PC-9 (cell line): ENCODE measurements at regions not wholly inside any gene's neighbourhood (a gene's known extent, or its start where the extent isn't known, plus 50 kb on each side); places are given as distances from the start of the nearest gene placed in this dataset.

Experiments used
- EZH2 ChIP-seq: fragments of 200-600 bp; sonication (generic); IDR thresholded peaks from 2 replicates; pipeline ENCODE4 v1.8.0; 2017; ENCODE audit warnings: antibody characterized with exemption, low read depth
- TF ChIP-seq, protein P1 (sequence below): fragments of 200-600 bp; sonication (generic); conservative IDR thresholded peaks from 2 replicates; pipeline ENCODE4 v1.6.1; 2017; ENCODE audit warnings: mixed run types, antibody characterized with exemption, mild to moderate bottlenecking, moderate library complexity

DNA sequence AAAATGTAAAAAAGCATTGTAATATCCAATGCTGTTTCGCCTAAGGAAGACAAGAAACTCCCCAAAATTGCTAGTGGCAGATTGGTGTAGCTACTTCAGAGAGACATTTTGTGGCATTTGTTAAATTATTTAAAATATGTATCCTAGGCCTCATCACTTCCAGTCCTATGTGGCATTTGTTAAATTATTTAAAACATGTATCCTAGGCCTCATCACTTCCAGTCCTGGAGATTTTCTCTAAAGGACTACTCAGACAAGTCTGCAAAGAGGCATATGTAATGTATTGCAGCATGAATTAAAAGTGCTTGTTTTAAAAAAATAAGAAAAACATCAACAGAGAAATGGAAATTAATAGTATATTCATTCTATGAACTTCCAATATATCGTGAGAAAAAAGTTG, 95.6 kb upstream of the KCTD3 start:
- TF ChIP-seq, protein P1, sequence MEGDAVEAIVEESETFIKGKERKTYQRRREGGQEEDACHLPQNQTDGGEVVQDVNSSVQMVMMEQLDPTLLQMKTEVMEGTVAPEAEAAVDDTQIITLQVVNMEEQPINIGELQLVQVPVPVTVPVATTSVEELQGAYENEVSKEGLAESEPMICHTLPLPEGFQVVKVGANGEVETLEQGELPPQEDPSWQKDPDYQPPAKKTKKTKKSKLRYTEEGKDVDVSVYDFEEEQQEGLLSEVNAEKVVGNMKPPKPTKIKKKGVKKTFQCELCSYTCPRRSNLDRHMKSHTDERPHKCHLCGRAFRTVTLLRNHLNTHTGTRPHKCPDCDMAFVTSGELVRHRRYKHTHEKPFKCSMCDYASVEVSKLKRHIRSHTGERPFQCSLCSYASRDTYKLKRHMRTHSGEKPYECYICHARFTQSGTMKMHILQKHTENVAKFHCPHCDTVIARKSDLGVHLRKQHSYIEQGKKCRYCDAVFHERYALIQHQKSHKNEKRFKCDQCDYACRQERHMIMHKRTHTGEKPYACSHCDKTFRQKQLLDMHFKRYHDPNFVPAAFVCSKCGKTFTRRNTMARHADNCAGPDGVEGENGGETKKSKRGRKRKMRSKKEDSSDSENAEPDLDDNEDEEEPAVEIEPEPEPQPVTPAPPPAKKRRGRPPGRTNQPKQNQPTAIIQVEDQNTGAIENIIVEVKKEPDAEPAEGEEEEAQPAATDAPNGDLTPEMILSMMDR: no peak
- no peak for TF ChIP-seq EZH2
